PFSK-1 (cell line): ENCODE measurements at regions not wholly inside any gene's neighbourhood (a gene's known extent, or its start where the extent isn't known, plus 50 kb on each side); places are given as distances from the start of the nearest gene placed in this dataset.

Experiments used
- POLR2AphosphoS5 ChIP-seq: IDR thresholded peaks from 2 replicates; pipeline ENCODE4 v1.6.1; 2012; ENCODE audit warnings: low read depth, mild to moderate bottlenecking, control low read depth, low read length, moderate library complexity
- TF ChIP-seq, protein P1 (sequence below), 2 experiments: IDR thresholded peaks; 2 replicates each; pipeline versions ENCODE4 v1.6.1 to v1.8.0; 2011 to 2012; ENCODE audit warnings: low read depth in 2 of 2, low read length in 2 of 2, control low read depth in 1 of 2, inconsistent platforms in 1 of 2, mild to moderate bottlenecking in 1 of 2, moderate library complexity in 1 of 2; ENCODE audit not compliant: insufficient read depth in 1 of 2

DNA sequence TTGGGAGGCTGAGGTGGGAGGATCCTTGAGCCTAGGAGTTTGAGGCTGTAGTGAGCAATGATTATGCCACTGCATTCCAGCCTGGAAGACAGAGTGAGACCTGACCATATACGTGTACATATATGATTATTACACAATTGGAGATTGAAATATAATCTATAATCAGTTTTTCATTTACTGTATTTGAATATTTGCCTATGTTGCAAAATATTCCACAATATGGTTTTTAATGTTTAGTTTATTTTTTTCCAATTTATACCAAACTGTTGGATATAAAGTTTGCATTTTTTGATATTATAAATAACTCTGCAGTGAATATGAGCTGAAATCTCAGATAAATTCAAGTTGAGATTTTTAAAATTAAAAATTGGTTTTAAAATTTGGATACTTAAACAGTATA lies 79.6 kb upstream of the SIRPG start:
- TF ChIP-seq POLR2AphosphoS5 = no peak
- TF ChIP-seq, protein P1, sequence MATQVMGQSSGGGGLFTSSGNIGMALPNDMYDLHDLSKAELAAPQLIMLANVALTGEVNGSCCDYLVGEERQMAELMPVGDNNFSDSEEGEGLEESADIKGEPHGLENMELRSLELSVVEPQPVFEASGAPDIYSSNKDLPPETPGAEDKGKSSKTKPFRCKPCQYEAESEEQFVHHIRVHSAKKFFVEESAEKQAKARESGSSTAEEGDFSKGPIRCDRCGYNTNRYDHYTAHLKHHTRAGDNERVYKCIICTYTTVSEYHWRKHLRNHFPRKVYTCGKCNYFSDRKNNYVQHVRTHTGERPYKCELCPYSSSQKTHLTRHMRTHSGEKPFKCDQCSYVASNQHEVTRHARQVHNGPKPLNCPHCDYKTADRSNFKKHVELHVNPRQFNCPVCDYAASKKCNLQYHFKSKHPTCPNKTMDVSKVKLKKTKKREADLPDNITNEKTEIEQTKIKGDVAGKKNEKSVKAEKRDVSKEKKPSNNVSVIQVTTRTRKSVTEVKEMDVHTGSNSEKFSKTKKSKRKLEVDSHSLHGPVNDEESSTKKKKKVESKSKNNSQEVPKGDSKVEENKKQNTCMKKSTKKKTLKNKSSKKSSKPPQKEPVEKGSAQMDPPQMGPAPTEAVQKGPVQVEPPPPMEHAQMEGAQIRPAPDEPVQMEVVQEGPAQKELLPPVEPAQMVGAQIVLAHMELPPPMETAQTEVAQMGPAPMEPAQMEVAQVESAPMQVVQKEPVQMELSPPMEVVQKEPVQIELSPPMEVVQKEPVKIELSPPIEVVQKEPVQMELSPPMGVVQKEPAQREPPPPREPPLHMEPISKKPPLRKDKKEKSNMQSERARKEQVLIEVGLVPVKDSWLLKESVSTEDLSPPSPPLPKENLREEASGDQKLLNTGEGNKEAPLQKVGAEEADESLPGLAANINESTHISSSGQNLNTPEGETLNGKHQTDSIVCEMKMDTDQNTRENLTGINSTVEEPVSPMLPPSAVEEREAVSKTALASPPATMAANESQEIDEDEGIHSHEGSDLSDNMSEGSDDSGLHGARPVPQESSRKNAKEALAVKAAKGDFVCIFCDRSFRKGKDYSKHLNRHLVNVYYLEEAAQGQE (IDR thresholded peaks at IDR 0.05; ENCODE audit: insufficient read depth in 1 of 2, low read depth in 2 of 2, low read length in 2 of 2) = no peak
